K562 (cell line): ENCODE measurements at regions not wholly inside any gene's neighbourhood (a gene's known extent, or its start where the extent isn't known, plus 50 kb on each side); places are given as distances from the start of the nearest gene placed in this dataset.

Experiments
- ATAC-seq: fragments of 200-7000 bp; cut with Tn5 transposase; 3 replicates; pipeline ENCODE4 v1.9.1; 2020; ENCODE audit warnings: moderate library complexity
- BruUV-seq: library from RNA; stranded (reverse); fragments of 400-500 nt; replicated peaks from 2 replicates; lab custom pipeline; 2021; lab: Mats Ljungman, UMichigan
- CTCF ChIA-PET: fragments of 300-600 bp; formaldehyde crosslinking; extraction: SDS; loops from one replicate; lab custom pipeline; 2021; ENCODE audit warnings: low intra/inter-chr PET ratio; lab: Yijun Ruan, JAX
- POLR2A ChIA-PET: fragments of 300-600, 350-650 bp; sonication (Branson Sonifier 250); formaldehyde crosslinking; extraction: SDS; loops from one replicate; lab custom pipeline; 2021; ENCODE audit warnings: antibody characterized with exemption, inconsistent platforms; lab: Yijun Ruan, JAX
- DNase-seq, 4 experiments: peaks; one replicate each; pipeline versions ENCODE4 v3.0.0 to v3.0.0-alpha.2; 2011 to 2018; ENCODE audit warnings: low spot score in 3 of 4, mixed read lengths in 3 of 4; ENCODE audit errors: extremely low read depth in 1 of 4
- FAIRE-seq: peaks from 2 replicates; lab custom pipeline; 2011; peaks lifted over from hg19 to GRCh38; lab: Jason Lieb, UNC
- H2AFZ ChIP-seq: 2 replicates; pipeline ENCODE4 v1.6.0; 2011; ENCODE audit warnings: low read depth, low read length, control low read depth, inconsistent platforms
- H3K27ac ChIP-seq: fragments of 200-600 bp; 3 replicates; pipeline ENCODE4 v1.8.0; 2011; ENCODE audit warnings: low read depth, mild to moderate bottlenecking, control low read depth, inconsistent platforms, low read length, moderate library complexity, mixed read lengths; ENCODE audit errors: extremely low read depth
- H3K27me3 ChIP-seq, 2 experiments: fragments of 300-600 bp in 1 of 2; 2 replicates in 1 of 2; 3 replicates in 1 of 2; pipeline versions ENCODE4 v1.6.0 to v1.8.0; 2011; ENCODE audit warnings: inconsistent platforms in 2 of 2, low read length in 2 of 2, mild to moderate bottlenecking in 1 of 2, mixed read lengths in 1 of 2, moderate library complexity in 1 of 2; ENCODE audit not compliant: control insufficient read depth in 2 of 2, insufficient read depth in 2 of 2
- H3K36me3 ChIP-seq: fragments of 300-600 bp; 3 replicates; pipeline ENCODE4 v1.8.0; 2011; ENCODE audit warnings: mild to moderate bottlenecking, low read length, inconsistent platforms; ENCODE audit not compliant: control insufficient read depth, insufficient read depth
- H3K4me1 ChIP-seq, 2 experiments: fragments of 200-600 bp in 1 of 2; replicated peaks in 1 of 2; 2 replicates in 1 of 2; 3 replicates in 1 of 2; pipeline versions ENCODE4 v1.5.1 to v1.8.0; 2011; ENCODE audit warnings: inconsistent platforms in 2 of 2, low read length in 2 of 2, mild to moderate bottlenecking in 1 of 2, mixed read lengths in 1 of 2, moderate library complexity in 1 of 2; ENCODE audit not compliant: control insufficient read depth in 2 of 2, insufficient read depth in 2 of 2
- H3K4me2 ChIP-seq: 2 replicates; pipeline ENCODE4 v1.6.1; 2011; ENCODE audit warnings: low read length, control low read depth, inconsistent platforms, mixed read lengths; ENCODE audit not compliant: insufficient read depth
- H3K4me3 ChIP-seq: fragments of 200-600 bp; sonication (generic), shearing (Covaris generic); 2 replicates; pipeline ENCODE4 v1.5.1; 2016; ENCODE audit warnings: control low read depth, inconsistent platforms
- H3K79me2 ChIP-seq: fragments of 200-600 bp; 3 replicates; pipeline ENCODE4 v1.8.0; 2011; ENCODE audit warnings: low read length, inconsistent platforms; ENCODE audit not compliant: control insufficient read depth, insufficient read depth
- H3K9ac ChIP-seq, 2 experiments: 2 replicates each; pipeline versions ENCODE4 v1.6.0 to v1.6.1; 2011; ENCODE audit warnings: low read depth in 2 of 2, low read length in 2 of 2, control low read depth in 1 of 2, inconsistent platforms in 1 of 2, mild to moderate bottlenecking in 1 of 2, mixed read lengths in 1 of 2; ENCODE audit not compliant: insufficient read depth in 1 of 2
- H3K9me1 ChIP-seq: one replicate; pipeline ENCODE4 v1.6.0; 2011; ENCODE audit warnings: inconsistent platforms, mild to moderate bottlenecking, low read length, moderate library complexity; ENCODE audit not compliant: control insufficient read depth, insufficient read depth
- H3K9me3 ChIP-seq: replicated peaks from 2 replicates; pipeline ENCODE4 v1.5.1; 2011; ENCODE audit warnings: low read depth, low read length, inconsistent platforms; ENCODE audit not compliant: control insufficient read depth, insufficient read depth
- H4K20me1 ChIP-seq: replicated peaks from 2 replicates; pipeline ENCODE4 v1.6.1; 2011; ENCODE audit warnings: low read length, inconsistent platforms, mixed read lengths; ENCODE audit not compliant: control insufficient read depth, insufficient read depth
- GTF2E2 ChIP-seq: fragments of 200-800 bp; sonication (Bioruptor generic); IDR thresholded peaks from 2 replicates; pipeline ENCODE4 v1.6.1; 2016; ENCODE audit warnings: missing genetic modification characterization, missing compliant biosample characterization
- NFE2L1 ChIP-seq: fragments of 450-650 bp; IDR thresholded peaks from 2 replicates; pipeline ENCODE4 v1.6.1; 2016; ENCODE audit warnings: missing genetic modification characterization, low read depth, mild to moderate bottlenecking, missing compliant biosample characterization, moderate library complexity, borderline replicate concordance
- RBM17 ChIP-seq: fragments of 200-400 bp; formaldehyde crosslinking; IDR thresholded peaks from 2 replicates; pipeline ENCODE4 v1.6.1; 2017; ENCODE audit warnings: low read depth, mild to moderate bottlenecking, low read length, borderline replicate concordance
- RHOXF2B ChIP-seq: fragments of 250-450 bp; sonication (Bioruptor Pico); conservative IDR thresholded peaks from 2 replicates; pipeline ENCODE4 v1.5.1; 2021
- SIN3A ChIP-seq, 2 experiments: fragments of 150-350 bp in 1 of 2; IDR thresholded peaks; 2 replicates each; pipeline ENCODE4 v1.6.1; 2011 to 2016; ENCODE audit warnings: borderline replicate concordance in 2 of 2, low read depth in 2 of 2, low read length in 2 of 2, mild to moderate bottlenecking in 2 of 2, moderate library complexity in 2 of 2; ENCODE audit not compliant: control insufficient read depth in 1 of 2
- SMARCB1 ChIP-seq: IDR thresholded peaks from 2 replicates; pipeline ENCODE4 v1.6.1; 2011; ENCODE audit warnings: improper control_type of control experiment, low read depth; ENCODE audit not compliant: insufficient read length
- TEAD1 ChIP-seq, 2 experiments: fragments of 450-650 bp in 1 of 2; sonication (generic) in 1 of 2; formaldehyde crosslinking; IDR thresholded peaks; 2 replicates each; pipeline versions ENCODE4 v1.4.0 to v1.8.0; 2020 to 2022; ENCODE audit warnings: mild to moderate bottlenecking in 2 of 2, missing genetic modification reagents in 1 of 2
- ZNF274 ChIP-seq: IDR thresholded peaks from 2 replicates; pipeline ENCODE4 v1.6.1; 2011; ENCODE audit warnings: low read depth, mild to moderate bottlenecking, low read length, moderate library complexity, borderline replicate concordance
- WGBS: fragments of 100-300 bp; shearing (Covaris generic); methylation state at CpG from one replicate; pipeline ENCODE4 v1.1.6; 2016; ENCODE audit warnings: low coverage, mixed read lengths; ENCODE audit not compliant: insufficient coverage; ENCODE audit errors: missing lambda C conversion rate; 5-methylcytosine and 5-hydroxymethylcytosine counted together
- in situ Hi-C: fragments of 300-500 bp; cut with MboI; formaldehyde crosslinking; loops from 4 replicates; pipeline ENCODE4 v1.15.0; 2018; ENCODE audit warnings: inconsistent platforms, mixed read lengths
- intact Hi-C: fragments of 100-400 bp; cut with micrococcal nuclease; formaldehyde crosslinking; loops from 2 replicates; pipeline ENCODE4 v1.14.2; 2022
- TF ChIP-seq, protein P1 (sequence below): fragments of 250-450 bp; sonication (Bioruptor Pico); IDR thresholded peaks from 2 replicates; pipeline ENCODE4 v1.8.0; 2022; ENCODE audit warnings: moderate library complexity, mild to moderate bottlenecking, inconsistent platforms
- TF ChIP-seq, protein P2 (sequence below): sonication (generic); formaldehyde crosslinking; IDR thresholded peaks from 2 replicates; pipeline ENCODE4 v1.8.0; 2023; ENCODE audit warnings: mild to moderate bottlenecking, missing genetic modification reagents
- TF ChIP-seq, protein P3 (sequence below): fragments of 450-650 bp; IDR thresholded peaks from 2 replicates; pipeline ENCODE4 v1.6.1; 2016; ENCODE audit warnings: missing biosample characterization, missing genetic modification characterization
- TF ChIP-seq, protein P4 (sequence below): sonication (generic); formaldehyde crosslinking; IDR thresholded peaks from 2 replicates; pipeline ENCODE4 v1.8.0; 2022; ENCODE audit warnings: mild to moderate bottlenecking, missing genetic modification reagents

DNA sequence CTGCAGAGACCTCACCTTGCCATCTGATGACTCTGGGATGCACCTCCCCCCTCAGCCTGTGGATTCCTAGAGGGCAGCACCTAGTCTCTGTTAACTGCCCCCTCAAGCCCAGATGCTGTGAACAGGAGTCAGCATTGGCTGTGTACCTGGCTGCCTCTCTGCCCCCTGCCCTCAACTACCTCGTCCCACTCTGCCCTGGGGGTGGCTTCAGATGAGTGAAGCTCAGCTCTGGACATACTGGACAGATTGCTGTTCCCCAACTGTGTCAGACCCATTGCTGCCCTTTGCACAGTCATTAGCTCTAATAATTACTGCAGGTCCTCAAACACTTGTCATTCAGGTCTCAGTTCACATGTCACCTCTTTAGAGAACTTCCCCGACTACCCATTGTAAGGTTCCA is 182.1 kb upstream of the TSHZ3 start:
- no peak overlapping the region for H3K27ac ChIP-seq
- ChIA-PET CTCF (no interaction called here), POLR2A (no interaction called here)
- TF ChIP-seq SMARCB1 (no peak), NFE2L1 (tag) (no peak), SIN3A (IDR thresholded peaks at IDR 0.05; ENCODE audit: borderline replicate concordance in 2 of 2, control insufficient read depth in 1 of 2, low read depth in 2 of 2, low read length in 2 of 2) (no peak), TEAD1 (CRISPR knock-in tag; IDR thresholded peaks at IDR 0.05) (no peak), GTF2E2 (tag) (no peak), RHOXF2B (CRISPR knock-in tag) (no peak), RBM17 (no peak), ZNF274 (no peak)
- TF ChIP-seq, protein P1, sequence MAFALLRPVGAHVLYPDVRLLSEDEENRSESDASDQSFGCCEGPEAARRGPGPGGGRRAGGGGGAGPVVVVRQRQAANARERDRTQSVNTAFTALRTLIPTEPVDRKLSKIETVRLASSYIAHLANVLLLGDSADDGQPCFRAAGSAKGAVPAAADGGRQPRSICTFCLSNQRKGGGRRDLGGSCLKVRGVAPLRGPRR (CRISPR knock-in tag), result no peak
- TF ChIP-seq, protein P2, sequence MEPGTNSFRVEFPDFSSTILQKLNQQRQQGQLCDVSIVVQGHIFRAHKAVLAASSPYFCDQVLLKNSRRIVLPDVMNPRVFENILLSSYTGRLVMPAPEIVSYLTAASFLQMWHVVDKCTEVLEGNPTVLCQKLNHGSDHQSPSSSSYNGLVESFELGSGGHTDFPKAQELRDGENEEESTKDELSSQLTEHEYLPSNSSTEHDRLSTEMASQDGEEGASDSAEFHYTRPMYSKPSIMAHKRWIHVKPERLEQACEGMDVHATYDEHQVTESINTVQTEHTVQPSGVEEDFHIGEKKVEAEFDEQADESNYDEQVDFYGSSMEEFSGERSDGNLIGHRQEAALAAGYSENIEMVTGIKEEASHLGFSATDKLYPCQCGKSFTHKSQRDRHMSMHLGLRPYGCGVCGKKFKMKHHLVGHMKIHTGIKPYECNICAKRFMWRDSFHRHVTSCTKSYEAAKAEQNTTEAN (CRISPR knock-in tag), result no peak
- TF ChIP-seq, protein P3, sequence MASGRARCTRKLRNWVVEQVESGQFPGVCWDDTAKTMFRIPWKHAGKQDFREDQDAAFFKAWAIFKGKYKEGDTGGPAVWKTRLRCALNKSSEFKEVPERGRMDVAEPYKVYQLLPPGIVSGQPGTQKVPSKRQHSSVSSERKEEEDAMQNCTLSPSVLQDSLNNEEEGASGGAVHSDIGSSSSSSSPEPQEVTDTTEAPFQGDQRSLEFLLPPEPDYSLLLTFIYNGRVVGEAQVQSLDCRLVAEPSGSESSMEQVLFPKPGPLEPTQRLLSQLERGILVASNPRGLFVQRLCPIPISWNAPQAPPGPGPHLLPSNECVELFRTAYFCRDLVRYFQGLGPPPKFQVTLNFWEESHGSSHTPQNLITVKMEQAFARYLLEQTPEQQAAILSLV (tag), result no peak
- TF ChIP-seq, protein P4, sequence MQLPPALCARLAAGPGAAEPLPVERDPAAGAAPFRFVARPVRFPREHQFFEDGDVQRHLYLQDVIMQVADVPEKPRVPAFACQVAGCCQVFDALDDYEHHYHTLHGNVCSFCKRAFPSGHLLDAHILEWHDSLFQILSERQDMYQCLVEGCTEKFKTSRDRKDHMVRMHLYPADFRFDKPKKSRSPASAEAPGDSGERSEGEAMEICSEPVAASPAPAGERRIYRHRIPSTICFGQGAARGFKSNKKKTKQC, result no peak
- H3K36me3 ChIP-seq, result no peaks in the 10 kb centered on the region
- H2AFZ ChIP-seq, result no peak overlapping the region
- BruUV-seq, result no TSS peak
- intact Hi-C loops, result no loop called here
- H3K9me3 ChIP-seq, result no peaks in the 10 kb centered on the region
- H3K4me2 ChIP-seq, result no peak overlapping the region
- no peak for DNase-seq
- H4K20me1 ChIP-seq, result no peaks in the 10 kb centered on the region
- in situ Hi-C loops, result no loop called here
- no peak overlapping the region for H3K4me3 ChIP-seq
- no peaks in the 10 kb centered on the region for H3K9me1 ChIP-seq
- ATAC-seq, result no peak
- no peaks in the 10 kb centered on the region for H3K4me1 ChIP-seq
- no peak overlapping the region for H3K9ac ChIP-seq
- H3K27me3 ChIP-seq, result 0 out of 5 replicates have a peak, but pooled peaks cover 0 to 2% of the 10 kb centered on the region in 2 experiments
- H3K79me2 ChIP-seq, result no peaks in the 10 kb centered on the region
- FAIRE-seq, result no peak
- 0% methylated on average over 2 of the region's 2 CpGs for WGBS
